ENCODE measurements at regions not wholly inside any gene's neighbourhood (a gene's known extent, or its start where the extent isn't known, plus 50 kb on each side); places are given as distances from the start of the nearest gene placed in this dataset.

- ATAC-seq (replicated peaks in 1 of 2) = no peak
- Mint-ChIP-seq H3K4me3 (no peak overlapping the region), H3K4me1 (ENCODE audit: low read depth) (no peaks in the 10 kb centered on the region), H3K36me3 (ENCODE audit: insufficient read depth in 2 of 2) (no peaks in the 10 kb centered on the region), H3K27ac (no peak overlapping the region), H3K9me3 (no peaks in the 10 kb centered on the region), H3K27me3 (ENCODE audit: low read depth) (peaks cover 15% of the 10 kb centered on the region)
- DNase-seq = no peak
Observed at GRCh38 chr1:209432443-209432825, 151.1 kb upstream of the CAMK1G start.

GRCh38 chr1:209433649-209434031, 149.9 kb upstream of the CAMK1G start:
- Mint-ChIP-seq H3K4me3 (no peak overlapping the region), H3K9me3 (no peaks in the 10 kb centered on the region), H3K4me1 (ENCODE audit: low read depth) (no peaks in the 10 kb centered on the region), H3K27ac (no peak overlapping the region), H3K27me3 (ENCODE audit: low read depth) (peaks cover 15% of the 10 kb centered on the region), H3K36me3 (ENCODE audit: insufficient read depth in 2 of 2) (no peaks in the 10 kb centered on the region)
- no peak for ATAC-seq (replicated peaks in 1 of 2)
- DNase-seq = no peak

GRCh38 chr1:209434066-209434465, 149.4 kb upstream of the CAMK1G start:
- H3K27ac Mint-ChIP-seq = no peak overlapping the region
- H3K27me3 Mint-ChIP-seq (ENCODE audit: low read depth) = peaks cover 15% of the 10 kb centered on the region
- no peaks in the 10 kb centered on the region for H3K4me1 Mint-ChIP-seq (ENCODE audit: low read depth)

GRCh38 chr1:209434631-209435217, 148.8 kb upstream of the CAMK1G start:
- H3K9me3 Mint-ChIP-seq = peaks cover 0 to under 1% of the 10 kb centered on the region in 2 donors
- no peak overlapping the region for H3K4me3 Mint-ChIP-seq

More at GRCh38 chr1:209434066-209434465, 149.4 kb upstream of the CAMK1G start:
- Mint-ChIP-seq H3K9me3 (no peaks in the 10 kb centered on the region), H3K4me3 (no peak overlapping the region), H3K36me3 (ENCODE audit: insufficient read depth in 2 of 2) (peaks cover 0 to 2% of the 10 kb centered on the region in 2 donors)
- no peak for ATAC-seq (replicated peaks in 1 of 2)
- no peak for DNase-seq

GRCh38 chr1:209435654-209436566, 147.6 kb upstream of the CAMK1G start:
- H3K4me1 Mint-ChIP-seq (ENCODE audit: low read depth) = no peaks in the 10 kb centered on the region
- H3K27me3 Mint-ChIP-seq (ENCODE audit: low read depth) = peaks cover 5% of the 10 kb centered on the region
- no peak for ATAC-seq (replicated peaks in 1 of 2)
- peak; percentile 44 to 56 for DNase-seq
- H3K36me3 Mint-ChIP-seq (ENCODE audit: insufficient read depth in 2 of 2) = peaks cover 0 to 2% of the 10 kb centered on the region in 2 donors
- peaks cover 2 to 5% of the 10 kb centered on the region in 2 donors for H3K9me3 Mint-ChIP-seq
- H3K4me3 Mint-ChIP-seq = no peak overlapping the region
- H3K27ac Mint-ChIP-seq = no peak overlapping the region

More at GRCh38 chr1:209434631-209435217, 148.8 kb upstream of the CAMK1G start:
- no peak for ATAC-seq (replicated peaks in 1 of 2)
- peaks cover 12% of the 10 kb centered on the region for H3K27me3 Mint-ChIP-seq (ENCODE audit: low read depth)
- H3K4me1 Mint-ChIP-seq (ENCODE audit: low read depth) = no peaks in the 10 kb centered on the region
- peaks cover 0 to 2% of the 10 kb centered on the region in 2 donors for H3K36me3 Mint-ChIP-seq (ENCODE audit: insufficient read depth in 2 of 2)
- DNase-seq = no peak
- no peak overlapping the region for H3K27ac Mint-ChIP-seq

- no peaks in the 10 kb centered on the region for H3K4me1 Mint-ChIP-seq (ENCODE audit: low read depth)
- peaks cover 2 to 5% of the 10 kb centered on the region in 2 donors for H3K9me3 Mint-ChIP-seq
- H3K36me3 Mint-ChIP-seq (ENCODE audit: insufficient read depth in 2 of 2) = peaks cover 0 to 2% of the 10 kb centered on the region in 2 donors
- DNase-seq (no peak), ATAC-seq (replicated peaks in 1 of 2) (no peak)
- peaks cover 9% of the 10 kb centered on the region for H3K27me3 Mint-ChIP-seq (ENCODE audit: low read depth)
- H3K27ac Mint-ChIP-seq = no peak overlapping the region
- H3K4me3 Mint-ChIP-seq = no peak overlapping the region
Observed at GRCh38 chr1:209439828-209440227, 143.7 kb upstream of the CAMK1G start.

GRCh38 chr1:209443361-209443931, 140.1 kb upstream of the CAMK1G start:
- no peak for ATAC-seq (replicated peaks in 1 of 2)
- Mint-ChIP-seq H3K4me1 (ENCODE audit: low read depth) (no peaks in the 10 kb centered on the region), H3K36me3 (ENCODE audit: insufficient read depth in 2 of 2) (peaks cover 0 to 2% of the 10 kb centered on the region in 2 donors)

GRCh38 chr1:209443975-209444651, 139.4 kb upstream of the CAMK1G start:
- DNase-seq = no peak
- Mint-ChIP-seq H3K27ac (no peak overlapping the region), H3K4me3 (no peak overlapping the region), H3K4me1 (ENCODE audit: low read depth) (no peaks in the 10 kb centered on the region), H3K36me3 (ENCODE audit: insufficient read depth in 2 of 2) (no peaks in the 10 kb centered on the region), H3K9me3 (peaks cover 2 to 5% of the 10 kb centered on the region in 2 donors), H3K27me3 (ENCODE audit: low read depth) (peaks cover 6% of the 10 kb centered on the region)
- ATAC-seq (replicated peaks in 1 of 2) = no peak

More at GRCh38 chr1:209443361-209443931, 140.1 kb upstream of the CAMK1G start:
- Mint-ChIP-seq H3K27me3 (ENCODE audit: low read depth) (peaks cover 6% of the 10 kb centered on the region), H3K9me3 (peaks cover 2 to 5% of the 10 kb centered on the region in 2 donors), H3K4me3 (no peak overlapping the region), H3K27ac (no peak overlapping the region)
- no peak for DNase-seq

GRCh38 chr1:209444961-209445360, 138.6 kb upstream of the CAMK1G start:
- no peak overlapping the region for H3K4me3 Mint-ChIP-seq
- no peak for DNase-seq
- peaks cover 1 to 2% of the 10 kb centered on the region in 2 donors for H3K9me3 Mint-ChIP-seq

GRCh38 chr1:209445576-209445975, 137.9 kb upstream of the CAMK1G start:
- H3K4me1 Mint-ChIP-seq (ENCODE audit: low read depth) = no peaks in the 10 kb centered on the region
- H3K4me3 Mint-ChIP-seq = no peak overlapping the region
- ATAC-seq (replicated peaks in 1 of 2) (no peak), DNase-seq (no peak)
- H3K27me3 Mint-ChIP-seq (ENCODE audit: low read depth) = peaks cover 6% of the 10 kb centered on the region
- no peak overlapping the region for H3K27ac Mint-ChIP-seq
- H3K36me3 Mint-ChIP-seq (ENCODE audit: insufficient read depth in 2 of 2) = no peaks in the 10 kb centered on the region
- H3K9me3 Mint-ChIP-seq = no peaks in the 10 kb centered on the region

More at GRCh38 chr1:209444961-209445360, 138.6 kb upstream of the CAMK1G start:
- Mint-ChIP-seq H3K36me3 (ENCODE audit: insufficient read depth in 2 of 2) (no peaks in the 10 kb centered on the region), H3K4me1 (ENCODE audit: low read depth) (no peaks in the 10 kb centered on the region), H3K27me3 (ENCODE audit: low read depth) (peaks cover 6% of the 10 kb centered on the region), H3K27ac (no peak overlapping the region)
- no peak for ATAC-seq (replicated peaks in 1 of 2)

- no peaks in the 10 kb centered on the region for H3K4me1 Mint-ChIP-seq (ENCODE audit: low read depth)
- no peak for ATAC-seq (replicated peaks in 1 of 2)
Observed at GRCh38 chr1:209446356-209446755, 137.2 kb upstream of the CAMK1G start.

GRCh38 chr1:209454340-209454994, 129.0 kb upstream of the CAMK1G start:
- Mint-ChIP-seq H3K27me3 (ENCODE audit: low read depth) (peaks cover 26% of the 10 kb centered on the region), H3K9me3 (no peaks in the 10 kb centered on the region), H3K4me1 (ENCODE audit: low read depth) (no peaks in the 10 kb centered on the region), H3K36me3 (ENCODE audit: insufficient read depth in 2 of 2) (no peaks in the 10 kb centered on the region), H3K27ac (no peak overlapping the region), H3K4me3 (no peak overlapping the region)
- DNase-seq = no peak
- ATAC-seq (replicated peaks in 1 of 2) = peak in 1 of 2 donors; percentile 51

More at GRCh38 chr1:209446356-209446755, 137.2 kb upstream of the CAMK1G start:
- Mint-ChIP-seq H3K27me3 (ENCODE audit: low read depth) (peaks cover 6% of the 10 kb centered on the region), H3K4me3 (no peak overlapping the region), H3K9me3 (no peaks in the 10 kb centered on the region), H3K27ac (no peak overlapping the region), H3K36me3 (ENCODE audit: insufficient read depth in 2 of 2) (no peaks in the 10 kb centered on the region)
- DNase-seq = no peak

All from activated T-cell treated with anti-CD3 and anti-CD28 coated beads, Interleukin-2, amount 50 U/mL, for 72 hours (primary cell).